Thymus (tissue), 11 donors: ENCODE measurements at regions not wholly inside any gene's neighbourhood (a gene's known extent, or its start where the extent isn't known, plus 50 kb on each side); places are given as distances from the start of the nearest gene placed in this dataset.

ENCODE experiments used
- DNase-seq, 9 donors: peaks; one replicate each; pipeline ENCODE4 v3.0.0-alpha.2; 2013; ENCODE audit warnings: low spot score in 9 of 9, low read depth in 6 of 9, missing footprints in 1 of 9
- H3K27ac ChIP-seq, 2 donors: one replicate each; pipeline ENCODE4 v1.5.1; 2013; ENCODE audit warnings: control low read depth in 1 of 2, low read depth in 1 of 2, low read length in 1 of 2, mild to moderate bottlenecking in 1 of 2, moderate library complexity in 1 of 2
- H3K27me3 ChIP-seq, 2 donors: one replicate each; pipeline ENCODE4 v1.5.1; 2013; ENCODE audit warnings: low read length in 1 of 2; ENCODE audit not compliant: control insufficient read depth in 2 of 2, insufficient read depth in 1 of 2
- H3K36me3 ChIP-seq, 2 donors: one replicate each; pipeline ENCODE4 v1.5.1; 2013; ENCODE audit warnings: low read length in 1 of 2, mild to moderate bottlenecking in 1 of 2, moderate library complexity in 1 of 2; ENCODE audit not compliant: control insufficient read depth in 2 of 2, insufficient read depth in 2 of 2
- H3K4me1 ChIP-seq, 2 donors: one replicate each; pipeline ENCODE4 v1.5.1; 2013; ENCODE audit warnings: low read length in 2 of 2; ENCODE audit not compliant: control insufficient read depth in 2 of 2, insufficient read depth in 2 of 2
- H3K4me3 ChIP-seq, 2 donors: one replicate each; pipeline ENCODE4 v1.5.1; 2013; ENCODE audit warnings: low read length in 2 of 2, control low read depth in 1 of 2, mild to moderate bottlenecking in 1 of 2
- H3K9me3 ChIP-seq, 2 donors: one replicate each; pipeline ENCODE4 v1.5.1; 2013; ENCODE audit warnings: low read length in 1 of 2, mild to moderate bottlenecking in 1 of 2; ENCODE audit not compliant: control insufficient read depth in 2 of 2, insufficient read depth in 1 of 2
- WGBS: extraction: QIAGEN DNeasy Blood & Tissue Kit; methylation state at CpG from one replicate; pipeline ENCODE4 v1.1.7; 2013; 5-methylcytosine and 5-hydroxymethylcytosine counted together
- donor health status: healthy.

GRCh38 chr13:24004142-24004899, 107.0 kb upstream of the C1QTNF9B start:
- DNase-seq = no peak
- 93% methylated on average over 12 of the region's 12 CpGs for WGBS
- Histone ChIP-seq H3K36me3 (no peaks in the 10 kb centered on the region), H3K27ac (no peak overlapping the region), H3K9me3 (no peaks in the 10 kb centered on the region), H3K27me3 (no peaks in the 10 kb centered on the region), H3K4me1 (no peaks in the 10 kb centered on the region), H3K4me3 (no peak overlapping the region)

DNA sequence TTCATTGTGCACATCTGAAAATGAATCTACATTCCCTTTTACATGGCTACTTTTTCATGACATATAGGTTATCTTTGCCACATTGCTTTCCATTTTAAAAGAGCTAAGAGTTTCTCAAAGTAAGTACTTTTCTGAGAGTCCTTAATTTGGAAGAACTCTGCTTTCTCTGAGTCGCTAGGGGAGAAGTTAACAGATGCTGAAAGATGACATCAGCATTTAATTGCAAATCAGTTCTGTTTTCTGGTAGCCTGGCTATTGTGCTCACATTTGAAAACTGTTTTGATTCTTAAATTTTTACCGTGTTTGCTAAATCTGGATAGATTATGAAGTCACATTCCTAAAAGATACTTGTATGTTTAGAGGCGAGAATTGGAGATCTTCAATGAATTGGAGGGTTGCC, 107.7 kb upstream of the C1QTNF9B start:
- no peaks in the 10 kb centered on the region for H3K9me3 ChIP-seq
- no peaks in the 10 kb centered on the region for H3K27me3 ChIP-seq
- H3K4me1 ChIP-seq = no peaks in the 10 kb centered on the region
- H3K36me3 ChIP-seq = no peaks in the 10 kb centered on the region
- 82% methylated on average over 3 of the region's 3 CpGs for WGBS
- no peak for DNase-seq
- H3K27ac ChIP-seq = no peak overlapping the region
- H3K4me3 ChIP-seq = no peak overlapping the region

GRCh38 chr13:24005755-24006281, 108.5 kb upstream of the C1QTNF9B start:
- H3K4me3 ChIP-seq = no peak overlapping the region
- H3K27ac ChIP-seq = no peak overlapping the region
- 96% methylated on average over 4 of the region's 4 CpGs for WGBS
- no peaks in the 10 kb centered on the region for H3K4me1 ChIP-seq
- H3K9me3 ChIP-seq = no peaks in the 10 kb centered on the region
- DNase-seq = no peak
- H3K36me3 ChIP-seq = no peaks in the 10 kb centered on the region
- no peaks in the 10 kb centered on the region for H3K27me3 ChIP-seq

DNA sequence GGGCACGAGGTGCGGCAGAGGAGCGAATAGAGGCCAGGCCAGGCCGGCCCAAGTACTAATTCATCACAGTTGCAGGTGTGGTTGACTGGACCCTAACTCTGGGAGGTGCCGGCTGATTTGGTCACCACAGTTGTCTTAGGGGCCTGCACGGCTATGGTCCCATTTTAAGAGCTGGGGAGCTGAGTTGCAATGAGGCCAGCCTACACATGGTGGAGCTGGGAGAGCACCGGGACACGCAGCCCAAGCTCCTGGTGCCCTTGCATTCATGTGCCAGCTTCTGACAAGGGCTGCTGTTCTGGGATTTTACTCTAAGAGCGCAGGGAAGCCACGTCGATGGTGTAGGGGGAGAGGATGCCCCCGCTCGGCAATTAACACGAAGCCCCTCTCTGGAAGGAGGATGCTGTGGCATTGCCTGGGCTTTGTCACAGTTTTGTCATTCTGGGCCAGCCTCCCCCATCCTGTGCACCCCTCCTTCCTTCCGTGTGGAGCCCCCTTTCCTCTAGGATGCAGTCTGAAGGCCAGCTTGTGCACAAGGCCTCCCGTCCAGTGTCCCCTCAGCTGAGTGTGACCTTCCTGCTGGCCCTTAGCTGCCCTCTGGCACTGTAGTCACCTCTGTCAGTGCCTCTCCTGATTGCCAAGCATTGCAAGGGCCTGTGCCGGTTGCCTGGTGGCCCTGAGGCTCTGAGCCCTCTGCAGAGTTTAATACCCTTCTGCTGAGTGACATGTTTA, 109.4 kb upstream of the C1QTNF9B start:
- DNase-seq = no peak
- Histone ChIP-seq H3K9me3 (no peaks in the 10 kb centered on the region), H3K4me3 (no peak overlapping the region), H3K4me1 (no peaks in the 10 kb centered on the region), H3K36me3 (no peaks in the 10 kb centered on the region), H3K27ac (no peak overlapping the region), H3K27me3 (no peaks in the 10 kb centered on the region)
- 90% methylated on average over 17 of the region's 17 CpGs for WGBS

DNA sequence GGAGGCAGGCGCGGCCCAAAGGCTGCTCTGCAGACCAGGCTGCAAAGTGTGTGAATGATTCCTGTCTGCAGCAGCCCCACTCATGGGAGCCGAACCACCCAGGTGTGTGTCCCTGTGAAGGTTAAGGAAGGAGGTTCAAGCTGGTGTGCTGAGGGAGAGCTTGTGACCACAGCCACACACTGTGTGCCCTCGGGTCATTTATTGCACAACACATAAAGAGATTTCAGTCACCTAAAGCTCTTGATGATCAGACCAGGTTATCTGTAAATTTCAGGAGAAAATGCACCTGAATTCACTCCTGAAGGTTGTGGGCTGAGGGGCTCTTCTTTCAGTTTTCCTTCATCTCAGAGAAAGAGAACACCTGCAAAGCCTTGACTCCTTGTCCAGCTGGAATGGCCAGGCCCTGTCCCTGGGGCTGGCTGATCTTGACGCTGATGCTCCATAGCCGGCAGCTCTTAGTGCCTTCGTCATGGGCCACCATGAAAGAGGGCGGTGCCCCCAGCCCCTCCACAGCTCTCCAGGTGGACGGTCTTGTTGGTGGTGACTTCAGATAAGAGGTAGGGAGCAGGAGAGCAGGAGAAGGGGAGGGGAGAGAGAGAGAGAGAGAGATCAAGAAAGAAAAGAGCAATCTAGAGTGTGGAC, 110.8 kb upstream of the C1QTNF9B start:
- no peak overlapping the region for H3K4me3 ChIP-seq
- 94% methylated on average over 9 of the region's 9 CpGs for WGBS
- no peak for DNase-seq
- H3K9me3 ChIP-seq = no peaks in the 10 kb centered on the region
- no peaks in the 10 kb centered on the region for H3K27me3 ChIP-seq
- H3K36me3 ChIP-seq = no peaks in the 10 kb centered on the region
- no peaks in the 10 kb centered on the region for H3K4me1 ChIP-seq
- no peak overlapping the region for H3K27ac ChIP-seq

- Histone ChIP-seq H3K36me3 (no peaks in the 10 kb centered on the region), H3K4me1 (no peaks in the 10 kb centered on the region), H3K27ac (no peak overlapping the region), H3K27me3 (no peaks in the 10 kb centered on the region), H3K9me3 (no peaks in the 10 kb centered on the region), H3K4me3 (no peak overlapping the region)
- DNase-seq = no peak
- WGBS = 97% methylated on average over 3 of the region's 3 CpGs
Measured at GRCh38 chr13:24008679-24009078, 111.4 kb upstream of the C1QTNF9B start.

- no peaks in the 10 kb centered on the region for H3K27me3 ChIP-seq
- no peak overlapping the region for H3K4me3 ChIP-seq
- H3K4me1 ChIP-seq = no peaks in the 10 kb centered on the region
- WGBS = 93% methylated on average over 7 of the region's 7 CpGs
- no peaks in the 10 kb centered on the region for H3K36me3 ChIP-seq
- peak in 1 of 9 donors; percentile 7 for DNase-seq
- H3K27ac ChIP-seq = no peak overlapping the region
- no peaks in the 10 kb centered on the region for H3K9me3 ChIP-seq
Measured at GRCh38 chr13:24011266-24011665, 114.0 kb upstream of the C1QTNF9B start.

GRCh38 chr13:24012648-24013047, 115.3 kb upstream of the C1QTNF9B start:
- H3K27ac ChIP-seq = no peak overlapping the region
- no peak overlapping the region for H3K4me3 ChIP-seq
- WGBS = 93% methylated on average over 10 of the region's 10 CpGs
- no peak for DNase-seq
- H3K4me1 ChIP-seq = no peaks in the 10 kb centered on the region
- no peaks in the 10 kb centered on the region for H3K27me3 ChIP-seq
- H3K36me3 ChIP-seq = no peaks in the 10 kb centered on the region
- no peaks in the 10 kb centered on the region for H3K9me3 ChIP-seq

DNA sequence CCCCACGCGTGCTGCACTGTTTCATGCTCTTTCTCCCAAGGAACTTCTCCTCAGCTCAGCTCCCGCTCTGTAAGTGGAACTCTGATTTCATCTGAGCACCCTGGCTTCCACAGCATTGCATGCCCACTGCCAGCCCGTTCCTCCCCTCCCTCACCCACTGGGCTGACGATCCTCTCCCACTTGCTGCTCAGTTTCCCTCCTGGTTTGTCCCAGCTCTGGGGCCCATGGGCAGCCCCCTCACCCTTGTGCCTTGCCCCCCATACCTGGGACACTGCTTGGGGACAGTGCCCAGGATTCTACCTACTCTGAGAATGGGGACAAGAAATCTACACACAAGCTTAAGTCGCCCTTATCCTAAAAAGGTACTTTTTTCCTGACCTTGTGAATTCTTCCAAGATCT, 115.9 kb upstream of the C1QTNF9B start:
- no peaks in the 10 kb centered on the region for H3K4me1 ChIP-seq
- no peaks in the 10 kb centered on the region for H3K9me3 ChIP-seq
- H3K4me3 ChIP-seq = no peak overlapping the region
- H3K27ac ChIP-seq = no peak overlapping the region
- 90% methylated on average over 6 of the region's 6 CpGs for WGBS
- no peak for DNase-seq
- no peaks in the 10 kb centered on the region for H3K27me3 ChIP-seq
- no peaks in the 10 kb centered on the region for H3K36me3 ChIP-seq
